GM10248 (cell line): ENCODE measurements at regions not wholly inside any gene's neighbourhood (a gene's known extent, or its start where the extent isn't known, plus 50 kb on each side); places are given as distances from the start of the nearest gene placed in this dataset.

ENCODE experiments used
- CTCF ChIA-PET: fragments of 300-600 bp; sonication (Branson Sonifier 250); formaldehyde crosslinking; extraction: SDS; loops from one replicate; lab custom pipeline; 2021; ENCODE audit warnings: antibody characterized with exemption; lab: Yijun Ruan, JAX
- POLR2A ChIA-PET: fragments of 350-650 bp; sonication (Branson Sonifier 250); formaldehyde crosslinking; extraction: SDS; loops from one replicate; lab custom pipeline; 2020; ENCODE audit warnings: antibody characterized with exemption; lab: Yijun Ruan, JAX
- DNase-seq: peaks from one replicate; pipeline ENCODE4 v3.0.0; 2012; ENCODE audit errors: extremely low spot score
- TF ChIP-seq, protein P1 (sequence below): IDR thresholded peaks from 2 replicates; pipeline ENCODE4 v1.5.1; 2012; ENCODE audit warnings: mild to moderate bottlenecking, low read depth; ENCODE audit errors: extremely low read depth, missing control alignments, control extremely low read depth

DNA sequence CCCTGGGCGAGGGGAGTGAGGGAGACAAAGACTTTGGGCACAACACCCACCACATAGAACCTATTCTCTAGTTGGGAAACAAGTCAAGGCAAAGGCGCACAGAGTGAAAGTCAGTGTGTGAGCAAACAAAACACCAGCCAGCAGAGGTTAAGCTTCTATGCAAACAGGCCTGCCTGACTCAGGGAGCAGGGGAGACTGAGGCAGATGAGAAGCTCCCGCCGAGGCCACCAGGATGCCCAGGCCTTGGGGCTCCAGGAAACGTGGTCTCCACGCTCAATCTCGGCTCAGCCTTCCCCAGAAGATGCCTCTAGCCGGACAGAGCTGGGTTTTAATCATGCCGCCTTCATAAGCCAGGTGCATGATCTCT, 74.1 kb upstream of the KCNMA1 start:
- TF ChIP-seq, protein P1, sequence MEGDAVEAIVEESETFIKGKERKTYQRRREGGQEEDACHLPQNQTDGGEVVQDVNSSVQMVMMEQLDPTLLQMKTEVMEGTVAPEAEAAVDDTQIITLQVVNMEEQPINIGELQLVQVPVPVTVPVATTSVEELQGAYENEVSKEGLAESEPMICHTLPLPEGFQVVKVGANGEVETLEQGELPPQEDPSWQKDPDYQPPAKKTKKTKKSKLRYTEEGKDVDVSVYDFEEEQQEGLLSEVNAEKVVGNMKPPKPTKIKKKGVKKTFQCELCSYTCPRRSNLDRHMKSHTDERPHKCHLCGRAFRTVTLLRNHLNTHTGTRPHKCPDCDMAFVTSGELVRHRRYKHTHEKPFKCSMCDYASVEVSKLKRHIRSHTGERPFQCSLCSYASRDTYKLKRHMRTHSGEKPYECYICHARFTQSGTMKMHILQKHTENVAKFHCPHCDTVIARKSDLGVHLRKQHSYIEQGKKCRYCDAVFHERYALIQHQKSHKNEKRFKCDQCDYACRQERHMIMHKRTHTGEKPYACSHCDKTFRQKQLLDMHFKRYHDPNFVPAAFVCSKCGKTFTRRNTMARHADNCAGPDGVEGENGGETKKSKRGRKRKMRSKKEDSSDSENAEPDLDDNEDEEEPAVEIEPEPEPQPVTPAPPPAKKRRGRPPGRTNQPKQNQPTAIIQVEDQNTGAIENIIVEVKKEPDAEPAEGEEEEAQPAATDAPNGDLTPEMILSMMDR: peak; percentile 5
- ChIA-PET POLR2A (no interaction called here), CTCF (interaction anchor here (0.6 to 10.4 kb wide), 73 partner anchors 8 to 1465 kb away, joined by 3 to 115 read pairs (median 4); no protein-coding TSS in a partner anchor)
- DNase-seq: no peak

DNA sequence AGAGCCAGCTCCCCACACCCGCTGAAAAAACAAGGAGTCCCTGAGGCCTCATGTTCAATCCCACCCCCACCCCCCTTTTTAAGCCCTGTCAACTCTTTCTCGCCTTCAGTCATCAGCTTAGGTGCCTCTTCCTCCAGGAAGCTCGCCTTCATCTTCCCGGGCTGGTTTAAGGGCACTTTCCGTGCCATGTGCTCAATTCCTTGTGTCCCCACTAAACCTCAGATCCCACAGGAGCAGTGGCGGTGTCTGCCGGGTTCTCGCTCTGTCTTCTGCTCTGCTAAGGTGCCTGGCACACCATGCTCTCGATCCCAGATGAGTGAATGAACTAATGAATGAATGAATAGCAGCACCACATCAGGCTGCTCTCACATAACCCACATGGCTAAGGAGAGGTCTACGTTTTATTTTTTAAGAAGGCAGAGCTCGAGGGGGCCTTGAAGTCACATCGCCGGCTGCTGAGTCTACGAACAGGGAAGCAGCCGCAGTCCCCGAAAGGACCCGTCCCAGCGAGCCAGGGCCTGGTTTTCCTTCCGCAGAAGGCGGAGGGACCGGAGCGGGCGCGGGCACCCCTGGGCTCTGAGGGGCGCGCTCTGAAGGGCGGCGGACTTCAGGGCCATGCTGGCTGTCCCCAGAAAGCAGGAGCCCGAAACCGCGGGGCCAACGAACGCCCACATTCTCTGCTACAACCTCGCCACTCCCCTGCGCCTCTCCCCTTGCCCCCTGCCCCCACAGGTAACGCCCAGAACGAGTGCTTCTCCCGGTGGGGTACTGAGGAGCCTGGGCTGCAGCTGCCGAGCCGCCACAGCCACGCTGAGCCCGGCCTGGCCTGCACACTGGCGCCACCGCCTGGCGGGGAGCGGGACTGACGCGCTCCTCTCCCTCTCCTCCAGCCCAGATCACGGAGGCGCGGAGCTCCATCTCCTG, 73.4 kb upstream of the KCNMA1 start:
- DNase-seq: peak; percentile 87
- TF ChIP-seq, protein P1: peak; percentile 99
- ChIA-PET POLR2A (no interaction called here), CTCF (interaction anchor here (0.6 to 10.4 kb wide), 76 partner anchors 9 to 1466 kb away, joined by 3 to 115 read pairs (median 4); no protein-coding TSS in a partner anchor)

DNA sequence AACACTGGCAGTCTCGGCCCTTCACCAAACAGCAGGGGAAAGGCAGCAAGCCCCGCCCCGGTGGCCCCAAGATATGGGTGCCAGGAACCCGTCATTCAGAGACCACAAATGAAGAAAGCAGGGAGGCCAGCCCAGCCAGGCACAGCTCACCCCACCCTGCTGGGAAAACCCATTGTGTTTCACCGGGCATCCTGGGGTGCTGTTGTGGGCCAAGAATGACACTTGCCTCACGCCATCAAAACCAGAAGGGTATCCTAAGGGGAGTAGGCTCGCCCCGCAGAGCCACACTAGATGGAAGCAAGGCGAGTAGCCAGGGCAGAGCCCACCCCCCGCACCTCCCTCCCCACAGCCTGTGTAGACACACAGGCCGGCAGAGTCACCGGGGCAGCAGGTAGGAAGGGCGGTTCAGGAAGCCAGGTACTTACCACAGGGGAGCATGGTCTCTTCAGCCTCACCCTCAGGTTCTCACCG, 72.5 kb upstream of the KCNMA1 start:
- DNase-seq: no peak

DNA sequence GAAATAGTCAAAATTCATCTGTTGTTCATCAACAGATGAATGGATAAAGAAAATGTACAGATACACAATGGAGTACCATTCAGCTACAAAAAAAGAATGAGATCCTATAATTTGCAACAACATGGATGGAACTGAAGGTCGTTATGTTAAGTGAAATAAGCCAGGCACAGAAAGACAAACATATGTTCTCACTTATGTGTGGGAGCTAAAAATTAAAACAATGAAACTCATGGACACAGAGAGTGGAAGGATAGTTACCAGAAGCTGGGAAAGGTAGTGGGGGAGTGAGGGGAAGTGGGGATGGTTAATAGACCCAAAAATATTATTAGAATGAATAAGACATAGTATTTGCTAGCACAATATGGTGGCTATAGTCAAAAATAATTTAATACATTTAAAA, 70.0 kb upstream of the KCNMA1 start:
- ChIA-PET POLR2A (no interaction called here), CTCF (interaction anchor here (1.0 to 1.2 kb wide), 4 partner anchors 11 to 49 kb away, joined by 3 to 4 read pairs (median 3); no protein-coding TSS in a partner anchor)
- DNase-seq: no peak
- TF ChIP-seq, protein P1: no peak

More for the DNA sequence above, 72.5 kb upstream of the KCNMA1 start:
- CTCF ChIA-PET: interaction anchor here (0.9 to 10.4 kb wide), 15 partner anchors 10 to 552 kb away, joined by 3 to 115 read pairs (median 9); no protein-coding TSS in a partner anchor
- TF ChIP-seq, protein P1: no peak
- POLR2A ChIA-PET: no interaction called here

DNA sequence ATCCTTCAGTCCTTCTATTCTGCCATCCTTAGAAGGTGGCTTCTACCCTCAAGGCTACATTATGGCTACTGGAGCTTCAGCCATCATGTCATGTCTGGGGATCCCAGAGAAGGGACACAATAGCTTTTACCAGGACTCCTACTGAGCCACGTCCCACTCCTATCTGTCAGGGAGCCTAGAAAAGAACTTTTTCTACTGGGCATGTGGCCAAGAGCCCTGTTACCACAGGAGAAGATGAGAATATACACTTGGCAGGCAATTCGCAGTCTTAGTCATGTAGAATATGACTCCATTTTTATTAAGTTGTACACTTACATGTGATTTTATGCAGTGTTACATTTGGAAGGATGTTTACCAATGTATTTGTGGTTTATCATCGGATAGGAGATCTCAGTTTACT, 64.6 kb upstream of the KCNMA1 start:
- TF ChIP-seq, protein P1: no peak
- no peak for DNase-seq
- POLR2A ChIA-PET: no interaction called here
- CTCF ChIA-PET: interaction anchor here (0.8 to 7.7 kb wide), 3 partner anchors 9 to 17 kb away, joined by 3 to 52 read pairs (median 5); no protein-coding TSS in a partner anchor

DNA sequence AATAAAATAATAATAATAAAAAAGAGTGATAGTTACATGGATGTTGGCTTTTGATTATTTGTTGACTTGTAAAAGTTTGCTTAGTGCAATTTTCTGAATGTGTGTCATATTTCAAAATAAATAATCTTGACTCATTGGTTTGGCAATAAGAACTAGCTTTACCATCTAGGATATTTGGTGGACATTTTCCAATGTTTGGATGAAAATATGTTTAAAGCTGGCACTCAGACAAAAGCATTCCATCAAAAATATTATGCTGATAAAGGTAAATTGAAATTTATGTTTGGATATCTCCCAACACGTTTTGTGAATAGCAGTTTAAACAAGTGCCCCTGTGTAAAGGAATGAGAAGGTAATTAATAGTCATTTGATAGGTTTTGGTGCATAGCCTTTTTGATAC, 62.5 kb upstream of the KCNMA1 start:
- CTCF ChIA-PET: interaction anchor here (1.0 to 7.7 kb wide), 3 partner anchors 11 to 535 kb away, joined by 3 to 52 read pairs (median 4); no protein-coding TSS in a partner anchor
- DNase-seq: no peak
- POLR2A ChIA-PET: no interaction called here
- TF ChIP-seq, protein P1: no peak
